ENCODE measurements at regions not wholly inside any gene's neighbourhood (a gene's known extent, or its start where the extent isn't known, plus 50 kb on each side); places are given as distances from the start of the nearest gene placed in this dataset.

DNA sequence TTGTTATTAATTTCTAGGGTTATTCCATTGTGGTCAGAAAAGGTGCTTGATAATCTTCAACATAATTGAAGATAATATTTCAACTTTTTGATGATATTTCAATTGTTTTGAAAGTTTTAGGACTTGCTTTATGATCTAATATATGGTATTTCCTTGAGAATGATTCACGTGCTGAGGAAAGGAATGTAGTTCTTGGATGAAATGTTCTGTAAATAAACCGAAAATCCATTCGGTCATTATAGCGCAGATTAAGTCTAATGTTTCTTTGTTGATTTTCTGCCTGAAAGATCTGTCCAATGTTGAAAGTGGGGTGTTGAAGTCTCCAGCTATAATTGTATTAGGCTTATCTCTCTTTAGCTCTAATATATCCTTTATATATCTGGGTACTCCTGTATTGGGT, 617.5 kb upstream of the NECTIN3 start:
- no peak for TF ChIP-seq EZH2phosphoT487 (IDR thresholded peaks at IDR 0.05; ENCODE audit: borderline replicate concordance, low read depth, low read length)
- TF ChIP-seq, protein P1, sequence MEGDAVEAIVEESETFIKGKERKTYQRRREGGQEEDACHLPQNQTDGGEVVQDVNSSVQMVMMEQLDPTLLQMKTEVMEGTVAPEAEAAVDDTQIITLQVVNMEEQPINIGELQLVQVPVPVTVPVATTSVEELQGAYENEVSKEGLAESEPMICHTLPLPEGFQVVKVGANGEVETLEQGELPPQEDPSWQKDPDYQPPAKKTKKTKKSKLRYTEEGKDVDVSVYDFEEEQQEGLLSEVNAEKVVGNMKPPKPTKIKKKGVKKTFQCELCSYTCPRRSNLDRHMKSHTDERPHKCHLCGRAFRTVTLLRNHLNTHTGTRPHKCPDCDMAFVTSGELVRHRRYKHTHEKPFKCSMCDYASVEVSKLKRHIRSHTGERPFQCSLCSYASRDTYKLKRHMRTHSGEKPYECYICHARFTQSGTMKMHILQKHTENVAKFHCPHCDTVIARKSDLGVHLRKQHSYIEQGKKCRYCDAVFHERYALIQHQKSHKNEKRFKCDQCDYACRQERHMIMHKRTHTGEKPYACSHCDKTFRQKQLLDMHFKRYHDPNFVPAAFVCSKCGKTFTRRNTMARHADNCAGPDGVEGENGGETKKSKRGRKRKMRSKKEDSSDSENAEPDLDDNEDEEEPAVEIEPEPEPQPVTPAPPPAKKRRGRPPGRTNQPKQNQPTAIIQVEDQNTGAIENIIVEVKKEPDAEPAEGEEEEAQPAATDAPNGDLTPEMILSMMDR (conservative IDR thresholded peaks at IDR 0.05; ENCODE audit: low read length): no peak
